NCI-H510A treated with DMSO at 0.1 percent for 48 hours (cell line): ENCODE measurements at regions not wholly inside any gene's neighbourhood (a gene's known extent, or its start where the extent isn't known, plus 50 kb on each side); places are given as distances from the start of the nearest gene placed in this dataset.
"Not testable (repeated sequence)": the region's sequence is repeated elsewhere in the genome, so short reads cannot be mapped to it uniquely, and the experiment has no call there.

Experiments
- DNase-seq: peaks from one replicate; lab custom pipeline; 2025; lab: John Stamatoyannopoulos, UW

GRCh38 chr7:118418433-118418832 is 193.9 kb downstream of the ANKRD7 start:
- DNase-seq: no peak

DNA sequence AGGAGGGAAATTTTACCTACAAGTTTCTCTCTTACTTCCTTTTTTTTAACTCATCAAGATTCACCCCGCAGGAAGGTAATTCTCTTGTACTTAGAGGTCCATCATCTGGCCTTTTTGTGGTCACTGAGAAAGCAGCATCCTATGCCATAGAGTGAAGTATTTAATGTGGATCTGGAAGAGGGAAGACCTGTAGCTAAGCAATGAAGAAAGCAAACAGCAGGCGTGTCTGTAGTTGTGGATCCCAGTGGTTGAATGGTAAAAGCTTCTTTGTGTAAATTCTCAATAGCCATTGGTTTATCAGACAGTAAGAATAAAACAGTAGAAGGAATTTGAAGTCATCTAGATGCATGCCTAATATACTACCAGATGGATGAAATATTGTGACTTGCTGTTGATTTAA is 196.4 kb downstream of the ANKRD7 start:
- no peak for DNase-seq

- no peak for DNase-seq
Observed at GRCh38 chr7:118429141-118429540, 204.6 kb downstream of the ANKRD7 start.

GRCh38 chr7:118436663-118437062 is 212.2 kb downstream of the ANKRD7 start:
- DNase-seq: no peak

- DNase-seq: not testable (repeated sequence)
Observed at GRCh38 chr7:118449030-118449429, 224.5 kb downstream of the ANKRD7 start.

DNA sequence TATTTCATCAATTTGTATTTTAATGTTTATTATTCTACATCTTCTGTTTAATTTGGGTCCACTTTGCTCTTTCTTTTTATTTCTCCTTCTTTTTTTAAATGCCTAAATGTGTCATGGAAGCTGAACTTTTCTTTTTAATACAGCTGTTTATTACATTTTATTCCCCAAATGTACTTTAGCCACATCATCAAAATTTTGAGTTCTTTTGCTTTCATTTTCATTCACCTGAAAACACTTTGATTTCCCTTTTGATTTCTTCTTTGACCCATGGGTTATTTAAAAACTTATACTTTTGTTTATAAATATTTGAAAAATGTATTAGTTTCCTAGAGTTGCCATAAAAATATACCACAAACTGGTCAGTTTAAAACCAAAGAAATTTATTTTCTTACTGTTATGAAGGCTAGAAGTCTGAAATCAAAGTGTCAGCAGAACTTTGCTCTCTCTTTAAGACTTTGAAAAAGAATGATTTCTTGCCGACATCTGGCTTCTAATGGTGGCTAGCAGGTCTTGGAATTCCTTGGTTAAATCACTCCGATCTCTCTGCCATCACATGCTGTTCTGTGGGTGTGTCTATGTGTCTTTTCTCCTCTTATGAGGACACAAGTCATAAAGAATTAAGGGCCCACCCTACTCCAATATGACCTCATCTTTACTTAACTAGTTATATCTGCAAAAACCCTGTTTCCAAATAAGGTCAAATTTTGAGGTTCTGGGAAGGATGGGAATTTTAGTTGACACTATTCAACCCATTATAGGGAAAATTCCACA is 225.5 kb downstream of the ANKRD7 start:
- no peak for DNase-seq

- no peak for DNase-seq
Observed at GRCh38 chr7:118452128-118452527, 227.6 kb downstream of the ANKRD7 start.

- DNase-seq: no peak
Observed at GRCh38 chr7:118467381-118467780, 242.9 kb downstream of the ANKRD7 start.

- no peak for DNase-seq
Observed at GRCh38 chr7:118472581-118472980, 248.1 kb downstream of the ANKRD7 start.

DNA sequence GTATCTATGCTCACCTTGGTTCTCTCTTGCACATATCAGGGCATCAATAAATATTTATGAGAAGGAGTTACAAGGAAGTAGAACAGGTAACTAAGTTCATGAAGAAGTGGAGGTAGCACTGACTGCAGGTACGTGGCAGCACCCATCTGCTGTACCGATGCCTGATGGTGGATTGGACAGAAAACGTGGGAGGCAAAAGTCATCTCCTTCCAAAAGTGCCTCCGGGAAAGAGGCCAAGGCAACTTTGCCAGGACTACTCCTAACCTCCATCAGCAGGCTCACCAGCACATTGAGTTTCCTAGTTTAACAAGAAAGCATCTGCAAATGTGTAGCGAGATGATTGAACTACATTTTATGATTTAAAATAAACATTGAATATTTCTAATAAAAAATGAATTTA is 248.8 kb downstream of the ANKRD7 start:
- no peak for DNase-seq

DNA sequence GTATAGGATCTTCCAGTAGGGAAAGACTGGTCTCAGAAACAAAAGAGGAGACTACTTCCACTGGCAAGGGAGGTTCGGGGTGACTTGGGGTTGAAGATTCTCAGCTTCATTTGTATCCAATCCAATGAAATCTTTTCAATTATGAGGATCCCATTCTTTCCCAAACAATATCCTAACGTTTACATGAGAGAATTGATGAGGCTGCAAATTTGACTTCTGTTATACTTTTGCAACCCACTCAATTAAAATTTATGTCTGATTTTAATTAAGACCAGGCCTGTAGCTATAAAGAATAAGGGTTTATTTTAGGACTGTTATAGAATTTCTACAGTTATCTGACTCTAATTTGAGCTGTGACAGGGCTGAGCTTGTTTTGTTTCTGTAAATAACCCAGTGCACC is 251.5 kb downstream of the ANKRD7 start:
- no peak for DNase-seq

DNA sequence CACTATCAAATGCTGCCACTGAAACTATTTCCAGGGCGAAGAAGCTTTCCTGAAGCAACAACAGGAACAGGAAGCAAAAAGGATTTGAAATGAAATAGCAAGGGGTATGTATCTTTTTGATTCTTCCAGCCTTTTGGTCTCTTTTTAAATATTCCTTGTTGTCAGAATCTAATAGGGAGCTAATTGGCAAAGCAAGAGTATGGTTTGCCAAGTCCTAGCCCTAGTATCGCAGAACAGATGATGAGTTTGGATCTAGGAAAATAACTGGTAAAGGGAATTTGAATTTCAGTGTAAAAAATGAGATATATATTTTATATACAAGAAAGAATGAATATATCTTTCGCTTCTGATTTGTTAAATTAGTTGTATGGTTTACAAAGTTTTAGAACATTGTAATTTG is 252.5 kb downstream of the ANKRD7 start:
- no peak for DNase-seq

GRCh38 chr7:118478236-118478635 is 253.7 kb downstream of the ANKRD7 start:
- no peak for DNase-seq

DNA sequence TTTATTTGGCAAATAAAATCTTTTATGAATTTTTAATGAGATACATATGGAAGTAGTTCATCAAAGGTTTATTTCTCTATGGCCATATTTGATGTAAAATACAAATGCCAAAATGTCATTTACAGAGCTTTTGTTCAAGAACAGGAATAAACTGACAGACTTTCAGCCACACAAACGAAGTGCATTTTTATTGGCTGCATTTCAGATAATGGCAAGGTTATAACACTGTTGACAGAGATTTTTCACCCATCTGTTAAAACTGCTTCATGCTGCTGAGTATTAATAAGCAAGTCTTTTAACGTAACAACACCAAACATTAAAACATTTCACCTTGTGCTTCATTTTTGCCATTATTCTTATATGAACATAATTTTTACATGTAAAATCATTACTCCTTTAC is 254.4 kb downstream of the ANKRD7 start:
- no peak for DNase-seq

GRCh38 chr7:118492466-118492865 is 268.0 kb downstream of the ANKRD7 start:
- DNase-seq: no peak

DNA sequence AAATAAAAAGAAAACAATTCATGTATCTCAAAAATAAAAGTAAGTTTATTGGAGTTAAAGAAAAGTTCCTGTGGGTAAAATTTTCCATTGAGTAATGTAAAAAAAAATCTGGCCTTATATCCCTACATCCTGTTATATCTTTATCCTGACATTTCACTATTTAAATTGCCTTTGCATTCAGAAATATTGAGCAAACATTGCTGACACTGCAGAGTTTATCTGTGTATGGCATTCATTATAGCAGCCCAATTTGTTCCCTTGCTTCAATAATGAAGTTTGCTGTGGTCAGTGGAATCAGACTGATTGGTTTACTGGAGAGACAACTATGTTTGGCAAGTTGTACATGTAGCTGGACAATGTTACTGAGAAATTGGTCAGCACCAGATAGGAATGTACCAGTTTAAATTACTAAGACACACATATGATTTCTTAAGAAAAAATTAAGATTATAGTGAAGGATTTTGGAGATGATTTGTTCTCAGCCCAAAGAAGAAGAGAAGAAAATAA is 271.7 kb downstream of the ANKRD7 start:
- no peak for DNase-seq

DNA sequence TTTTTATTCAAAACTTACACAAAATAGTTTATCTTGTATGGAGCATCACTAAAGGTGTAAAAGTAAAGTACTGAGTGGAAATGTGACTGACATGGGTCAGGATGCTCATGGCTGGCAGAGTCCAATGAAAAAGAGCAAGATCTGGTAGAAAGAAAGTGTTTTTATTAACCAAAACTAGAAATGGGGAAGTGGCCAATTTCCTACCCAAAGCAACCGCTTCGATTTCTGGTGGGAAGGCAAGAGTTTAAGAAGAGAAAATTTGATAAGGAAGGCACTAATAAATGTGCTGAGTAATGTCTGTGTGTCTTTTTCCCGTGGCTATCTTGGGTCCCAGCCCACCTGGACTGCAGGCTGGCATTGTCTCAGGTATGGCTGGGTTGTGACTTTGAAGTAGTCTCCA is 277.7 kb downstream of the ANKRD7 start:
- DNase-seq: no peak

GRCh38 chr7:118511146-118511545 is 286.6 kb downstream of the ANKRD7 start:
- DNase-seq: no peak

- no peak for DNase-seq
Observed at GRCh38 chr7:118517275-118517674, 292.8 kb downstream of the ANKRD7 start.

GRCh38 chr7:118525020-118525419 is 300.5 kb downstream of the ANKRD7 start:
- DNase-seq: no peak

DNA sequence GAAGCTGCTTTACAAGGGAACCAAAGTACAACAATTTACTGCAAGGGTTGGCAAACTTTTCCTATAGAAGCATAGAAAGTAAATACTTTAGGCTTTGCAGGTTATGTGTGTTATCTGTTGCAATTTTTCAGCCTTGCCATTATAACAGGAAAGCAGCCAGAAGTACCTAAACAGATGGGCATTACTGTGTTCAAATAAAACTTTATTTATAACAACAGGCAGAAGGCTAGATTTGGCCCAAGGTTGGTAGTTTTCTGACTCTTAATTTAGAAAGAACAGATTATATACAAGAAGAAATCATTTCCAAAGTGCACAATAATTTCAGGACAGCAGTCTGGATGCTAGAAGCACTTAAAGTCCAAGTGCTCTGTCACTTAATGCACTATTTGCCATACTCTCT is 307.1 kb downstream of the ANKRD7 start:
- DNase-seq: no peak

DNA sequence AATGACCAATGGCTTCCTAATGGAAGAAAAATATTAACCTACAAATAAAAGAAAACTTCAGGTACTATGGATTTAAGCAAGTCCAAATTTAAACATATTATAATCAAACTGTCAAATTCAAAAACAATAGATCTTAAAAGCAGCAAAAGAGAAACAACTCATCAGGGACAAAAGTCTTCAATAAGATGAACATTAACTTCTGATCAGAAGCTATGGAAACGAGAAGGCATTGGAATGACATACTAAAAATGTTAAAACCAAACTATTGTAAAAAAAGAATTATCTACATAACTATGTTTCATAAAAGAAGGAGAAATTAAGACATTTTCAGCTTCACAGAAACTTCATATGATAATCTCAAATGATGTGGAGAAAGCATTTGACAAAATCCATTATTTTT is 334.7 kb downstream of the ANKRD7 start:
- no peak for DNase-seq

DNA sequence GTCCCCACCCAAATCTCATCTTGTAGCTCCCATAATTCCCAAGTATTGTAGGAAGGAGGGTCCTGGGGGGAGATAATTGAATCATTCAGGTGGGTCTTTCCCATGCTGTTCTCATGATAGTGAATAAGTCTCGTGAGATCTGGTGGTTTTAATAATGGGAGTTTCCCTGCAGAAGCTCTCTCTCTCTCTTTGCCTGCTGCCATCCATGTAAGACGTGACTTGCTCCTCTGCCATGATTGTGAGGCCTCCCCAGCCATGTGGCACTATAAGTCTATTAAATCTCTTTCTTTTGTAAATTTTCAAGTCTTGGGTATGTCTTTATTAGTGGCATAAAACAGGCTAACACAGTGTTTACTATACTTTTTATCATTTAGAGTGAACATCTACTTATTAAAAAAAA is 338.8 kb downstream of the ANKRD7 start:
- no peak for DNase-seq

- no peak for DNase-seq
Observed at GRCh38 chr7:118572604-118573003, 348.1 kb downstream of the ANKRD7 start.
